Lung (tissue), 11 donors: ENCODE measurements at regions not wholly inside any gene's neighbourhood (a gene's known extent, or its start where the extent isn't known, plus 50 kb on each side); places are given as distances from the start of the nearest gene placed in this dataset.
"Not testable (repeated sequence)": the region's sequence is repeated elsewhere in the genome, so short reads cannot be mapped to it uniquely, and the experiment has no call there.

Experiments
- ATAC-seq: fragments of 200-7000 bp; cut with Tn5 transposase; one replicate; pipeline ENCODE4 v1.9.1; 2020; ENCODE audit warnings: moderate number of reproducible peaks; ENCODE audit not compliant: insufficient read depth, low FRiP score
- DNase-seq, 3 donors: peaks; one replicate each; pipeline ENCODE4 v3.0.0-alpha.2; 2013 to 2017
- H3K27ac ChIP-seq, 2 donors: one replicate each; pipeline ENCODE4 v1.5.1; 2013; ENCODE audit warnings: mild to moderate bottlenecking in 2 of 2, moderate library complexity in 2 of 2, control low read depth in 1 of 2, inconsistent platforms in 1 of 2, low read depth in 1 of 2, low read length in 1 of 2
- H3K27me3 ChIP-seq, 3 donors: one replicate each; pipeline ENCODE4 v1.5.1; 2013; ENCODE audit warnings: low read length in 2 of 3; ENCODE audit not compliant: control insufficient read depth in 3 of 3, insufficient read depth in 3 of 3
- H3K36me3 ChIP-seq, 4 donors: one replicate each; pipeline ENCODE4 v1.5.1; 2013; ENCODE audit warnings: low read length in 4 of 4, mild to moderate bottlenecking in 1 of 4, moderate library complexity in 1 of 4; ENCODE audit not compliant: control insufficient read depth in 4 of 4, insufficient read depth in 4 of 4
- H3K4me1 ChIP-seq, 5 donors: one replicate each; pipeline ENCODE4 v1.5.1; 2013; ENCODE audit warnings: low read length in 5 of 5, mild to moderate bottlenecking in 2 of 5, moderate library complexity in 1 of 5; ENCODE audit not compliant: control insufficient read depth in 5 of 5, insufficient read depth in 5 of 5
- H3K4me3 ChIP-seq: one replicate; pipeline ENCODE4 v1.5.1; 2013; ENCODE audit warnings: mild to moderate bottlenecking, control low read depth, moderate library complexity
- H3K9ac ChIP-seq, 2 donors: one replicate each; pipeline ENCODE4 v1.5.1; 2013; ENCODE audit warnings: low read length in 2 of 2, control low read depth in 1 of 2; ENCODE audit not compliant: insufficient read depth in 1 of 2
- H3K9me3 ChIP-seq, 4 donors: one replicate each; pipeline ENCODE4 v1.5.1; 2013; ENCODE audit warnings: low read length in 3 of 4, mild to moderate bottlenecking in 1 of 4, moderate library complexity in 1 of 4; ENCODE audit not compliant: control insufficient read depth in 4 of 4, insufficient read depth in 3 of 4
- CTCF ChIP-seq: IDR thresholded peaks from 2 replicates; pipeline ENCODE4 v1.5.1; 2012; ENCODE audit warnings: mild to moderate bottlenecking; ENCODE audit errors: control extremely low read depth, extremely low read depth
- WGBS, 2 donors: extraction: QIAGEN DNeasy Blood & Tissue Kit; methylation state at CpG; one replicate each; pipeline ENCODE4 v1.1.7; 2013; 5-methylcytosine and 5-hydroxymethylcytosine counted together
- donor health status: control.
- donor health status: control.
- donor health status: Bipolar disorder and iron deficiency.
- donor health status: healthy.
- donor health status: DM: yes; HTN: yes; CAD: no.

- Histone ChIP-seq H3K27ac (no peak overlapping the region), H3K36me3 (no peaks in the 10 kb centered on the region), H3K9me3 (peaks cover 0 to 3% (median 0%) of the 10 kb centered on the region in 4 donors), H3K9ac (no peak overlapping the region), H3K4me3 (no peak overlapping the region), H3K27me3 (no peaks in the 10 kb centered on the region), H3K4me1 (peaks cover 0 to 11% (median 1%) of the 10 kb centered on the region in 5 donors)
- WGBS, 2 donors = 10 to 14% methylated on average over 2 of the region's 2 CpGs
- peak; percentile 77 for ATAC-seq
- DNase-seq = peak; percentile 49 to 80 (median 77)
- TF ChIP-seq CTCF = no peak
Observed at GRCh38 chr13:100789481-100789880, 114.9 kb upstream of the TMTC4 start.

GRCh38 chr13:100789025-100789424 is 114.4 kb upstream of the TMTC4 start:
- Histone ChIP-seq H3K36me3 (no peaks in the 10 kb centered on the region), H3K9me3 (peaks cover 0 to 3% (median 0%) of the 10 kb centered on the region in 4 donors), H3K9ac (no peak overlapping the region), H3K27me3 (no peaks in the 10 kb centered on the region), H3K27ac (no peak overlapping the region), H3K4me3 (no peak overlapping the region), H3K4me1 (peaks cover 0 to 11% (median 1%) of the 10 kb centered on the region in 5 donors)
- ATAC-seq = no peak
- WGBS, 2 donors = 65 to 76% methylated on average over 1 of the region's 1 CpG
- TF ChIP-seq CTCF = no peak
- peak in 1 of 3 donors; percentile 1 for DNase-seq

GRCh38 chr13:100788540-100788939 is 113.9 kb upstream of the TMTC4 start:
- Histone ChIP-seq H3K4me3 (no peak overlapping the region), H3K36me3 (no peaks in the 10 kb centered on the region), H3K27me3 (no peaks in the 10 kb centered on the region), H3K27ac (no peak overlapping the region), H3K9me3 (peaks cover 0 to 3% (median 0%) of the 10 kb centered on the region in 4 donors), H3K9ac (no peak overlapping the region), H3K4me1 (peaks cover 0 to 11% (median 1%) of the 10 kb centered on the region in 5 donors)
- WGBS, 2 donors = 40 to 73% methylated on average over 1 of the region's 1 CpG
- TF ChIP-seq CTCF = no peak
- ATAC-seq (no peak), DNase-seq (no peak)

GRCh38 chr13:100787899-100788298 is 113.3 kb upstream of the TMTC4 start:
- ATAC-seq (no peak), DNase-seq (no peak)
- WGBS, 2 donors = 87 to 93% methylated on average over 1 of the region's 1 CpG
- TF ChIP-seq CTCF = no peak
- Histone ChIP-seq H3K36me3 (no peaks in the 10 kb centered on the region), H3K4me3 (no peak overlapping the region), H3K27ac (no peak overlapping the region), H3K4me1 (peaks cover 0 to 11% (median 1%) of the 10 kb centered on the region in 5 donors), H3K9ac (no peak overlapping the region), H3K27me3 (no peaks in the 10 kb centered on the region), H3K9me3 (peaks cover 0 to 3% (median 0%) of the 10 kb centered on the region in 4 donors)

GRCh38 chr13:100776686-100777085 is 102.1 kb upstream of the TMTC4 start:
- WGBS, 2 donors = 92 to 96% methylated on average over 2 of the region's 2 CpGs
- not testable (repeated sequence) for ATAC-seq

More at GRCh38 chr13:100776686-100777085, 102.1 kb upstream of the TMTC4 start:
- H3K4me3 ChIP-seq, H3K36me3 ChIP-seq, H3K9ac ChIP-seq, H3K27me3 ChIP-seq, H3K9me3 ChIP-seq, H3K27ac ChIP-seq, DNase-seq, H3K4me1 ChIP-seq: not testable (repeated sequence)
